H1 (cell line): ENCODE measurements at regions not wholly inside any gene's neighbourhood (a gene's known extent, or its start where the extent isn't known, plus 50 kb on each side); places are given as distances from the start of the nearest gene placed in this dataset.

Source experiments
- CTCF ChIA-PET: fragments of 300-600 bp; sonication (Branson Sonifier 250); formaldehyde crosslinking; loops from one replicate; lab custom pipeline; 2021; ENCODE audit not compliant: partially characterized antibody; lab: Charles Lee
- POLR2A ChIA-PET: fragments of 300-600 bp; sonication (Branson Sonifier 250); formaldehyde crosslinking; loops from one replicate; lab custom pipeline; 2021; ENCODE audit warnings: inconsistent platforms; ENCODE audit not compliant: partially characterized antibody; lab: Charles Lee
- DNase-seq, 2 experiments: peaks; one replicate each; pipeline versions ENCODE4 v3.0.0 to v3.0.0-alpha.2; 2010 to 2022; ENCODE audit warnings: low spot score in 2 of 2, low read depth in 1 of 2, mixed read lengths in 1 of 2
- FAIRE-seq: peaks from 2 replicates; lab custom pipeline; 2011; peaks lifted over from hg19 to GRCh38; lab: Jason Lieb, UNC
- H2AFZ ChIP-seq: 2 replicates; pipeline ENCODE4 v1.8.1; 2012; ENCODE audit warnings: low read length, inconsistent platforms
- H2AK5ac ChIP-seq: 2 replicates; pipeline ENCODE4 v1.6.1; 2013; ENCODE audit warnings: low read depth, low read length
- H2BK120ac ChIP-seq: replicated peaks from 2 replicates; pipeline ENCODE3; 2013; ENCODE audit warnings: low read depth, low read length, inconsistent platforms
- H2BK12ac ChIP-seq: 2 replicates; pipeline ENCODE4 v1.6.1; 2013; ENCODE audit warnings: low read depth, low read length
- H2BK15ac ChIP-seq: 2 replicates; pipeline ENCODE4 v1.6.1; 2013; ENCODE audit warnings: low read length
- H2BK20ac ChIP-seq: 2 replicates; pipeline ENCODE4 v1.6.1; 2013; ENCODE audit warnings: low read length
- H2BK5ac ChIP-seq: 2 replicates; pipeline ENCODE4 v1.6.1; 2013; ENCODE audit warnings: low read depth, low read length
- H3K14ac ChIP-seq: 2 replicates; pipeline ENCODE4 v1.6.1; 2013; ENCODE audit warnings: inconsistent platforms; ENCODE audit not compliant: insufficient read length
- H3K18ac ChIP-seq: 2 replicates; pipeline ENCODE4 v1.6.1; 2013; ENCODE audit warnings: low read length; ENCODE audit errors: extremely low read depth
- H3K23ac ChIP-seq: 2 replicates; pipeline ENCODE4 v1.6.1; 2013; ENCODE audit warnings: inconsistent platforms; ENCODE audit not compliant: insufficient read length
- H3K23me2 ChIP-seq: 2 replicates; pipeline ENCODE4 v1.6.1; 2013; ENCODE audit warnings: low read depth, low read length
- H3K27ac ChIP-seq: 2 replicates; pipeline ENCODE4 v1.6.1; 2011; ENCODE audit warnings: low read depth, low read length, inconsistent platforms
- H3K27me3 ChIP-seq, 4 experiments: replicated peaks in 1 of 4; 1 replicate in 1 of 4; 2 replicates in 3 of 4; pipeline versions ENCODE4 v1.6.1 to v1.8.1; 2011 to 2013; ENCODE audit warnings: low read length in 3 of 4, mild to moderate bottlenecking in 3 of 4, inconsistent platforms in 2 of 4, mixed read lengths in 2 of 4, moderate library complexity in 1 of 4; ENCODE audit not compliant: control insufficient read depth in 3 of 4, insufficient read depth in 3 of 4; ENCODE audit errors: extremely low read depth in 1 of 4
- H3K36me3 ChIP-seq, 4 experiments: 2 replicates each; pipeline versions ENCODE4 v1.6.1 to v1.8.1; 2011 to 2013; ENCODE audit warnings: mild to moderate bottlenecking in 4 of 4, low read length in 3 of 4, moderate library complexity in 2 of 4, control low read depth in 1 of 4, inconsistent platforms in 1 of 4; ENCODE audit not compliant: insufficient read depth in 4 of 4, control insufficient read depth in 2 of 4
- H3K4ac ChIP-seq: replicated peaks from 2 replicates; pipeline ENCODE3; 2013; ENCODE audit warnings: low read length, low read depth, mixed read lengths, inconsistent platforms; ENCODE audit not compliant: insufficient read length
- H3K4me1 ChIP-seq, 4 experiments: replicated peaks in 1 of 4; 1 replicate in 1 of 4; 2 replicates in 3 of 4; pipeline versions ENCODE4 v1.6.1 to v1.8.1; 2011 to 2013; ENCODE audit warnings: low read length in 3 of 4, inconsistent platforms in 2 of 4, mixed read lengths in 1 of 4; ENCODE audit not compliant: insufficient read depth in 4 of 4, control insufficient read depth in 3 of 4
- H3K4me2 ChIP-seq, 2 experiments: 2 replicates each; pipeline versions ENCODE4 v1.6.1 to v1.8.1; 2011 to 2013; ENCODE audit warnings: low read depth in 2 of 2, low read length in 2 of 2, control low read depth in 1 of 2, inconsistent platforms in 1 of 2, mild to moderate bottlenecking in 1 of 2; ENCODE audit not compliant: insufficient read depth in 1 of 2
- H3K4me3 ChIP-seq, 4 experiments: fragments of 200-600, 300-600 bp in 1 of 4; sonication (generic), shearing (Covaris generic), sonication (Bioruptor Twin) in 1 of 4; 2 replicates each; pipeline versions ENCODE4 v1.5.1 to v1.8.1; 2011 to 2016; ENCODE audit warnings: low read length in 4 of 4, low read depth in 3 of 4, control low read depth in 2 of 4, inconsistent platforms in 2 of 4, mild to moderate bottlenecking in 2 of 4, mixed read lengths in 1 of 4, moderate library complexity in 1 of 4; ENCODE audit not compliant: insufficient read depth in 2 of 4; ENCODE audit errors: extremely low read depth in 1 of 4
- H3K56ac ChIP-seq: replicated peaks from 2 replicates; pipeline ENCODE3; 2013; ENCODE audit warnings: low read depth, mild to moderate bottlenecking, mixed read lengths, low read length, inconsistent platforms; ENCODE audit not compliant: insufficient read length
- H3K79me1 ChIP-seq: 2 replicates; pipeline ENCODE4 v1.6.1; 2013; ENCODE audit warnings: low read depth, low read length, control low read depth
- H3K79me2 ChIP-seq, 2 experiments: 2 replicates each; pipeline versions ENCODE4 v1.6.1 to v1.8.1; 2012 to 2013; ENCODE audit warnings: low read length in 2 of 2, mild to moderate bottlenecking in 2 of 2, inconsistent platforms in 1 of 2; ENCODE audit not compliant: insufficient read depth in 2 of 2, control insufficient read depth in 1 of 2
- H3K9ac ChIP-seq, 4 experiments: replicated peaks in 1 of 4; 1 replicate in 1 of 4; 2 replicates in 3 of 4; pipeline versions ENCODE4 v1.6.1 to v1.8.1; 2011 to 2013; ENCODE audit warnings: low read depth in 3 of 4, low read length in 3 of 4, control low read depth in 2 of 4, mild to moderate bottlenecking in 2 of 4, moderate library complexity in 2 of 4, inconsistent platforms in 1 of 4; ENCODE audit errors: extremely low read depth in 1 of 4
- H3K9me3 ChIP-seq, 2 experiments: 2 replicates each; pipeline versions ENCODE4 v1.6.1 to v1.8.1; 2012 to 2013; ENCODE audit warnings: mild to moderate bottlenecking in 2 of 2, moderate library complexity in 2 of 2, control low read depth in 1 of 2, inconsistent platforms in 1 of 2, low read depth in 1 of 2, low read length in 1 of 2, mixed read lengths in 1 of 2; ENCODE audit not compliant: insufficient read depth in 2 of 2
- H4K20me1 ChIP-seq, 2 experiments: replicated peaks in 1 of 2; 2 replicates each; pipeline versions ENCODE3 to v1.8.1; 2011 to 2013; ENCODE audit warnings: inconsistent platforms in 2 of 2, low read length in 2 of 2, mild to moderate bottlenecking in 1 of 2; ENCODE audit not compliant: insufficient read depth in 2 of 2, control insufficient read depth in 1 of 2
- H4K5ac ChIP-seq: 2 replicates; pipeline ENCODE4 v1.6.1; 2013; ENCODE audit warnings: low read length, low read depth, mixed read lengths, inconsistent platforms; ENCODE audit not compliant: insufficient read length
- H4K8ac ChIP-seq: 2 replicates; pipeline ENCODE4 v1.8.0; 2013; ENCODE audit warnings: mild to moderate bottlenecking, moderate library complexity, low read length, inconsistent platforms; ENCODE audit not compliant: insufficient read depth; ENCODE audit errors: extremely low read depth
- H4K91ac ChIP-seq: replicated peaks from 2 replicates; pipeline ENCODE3; 2013; ENCODE audit warnings: low read length, mixed read lengths, inconsistent platforms; ENCODE audit not compliant: insufficient read length
- BACH1 ChIP-seq: IDR thresholded peaks from 2 replicates; pipeline ENCODE4 v1.6.1; 2012; ENCODE audit warnings: low read length, improper control_type of control experiment
- CBX8 ChIP-seq: fragments of 300-800, 300-1000 bp; sonication (generic); IDR thresholded peaks from 2 replicates; pipeline ENCODE4 v1.7.1; 2016; ENCODE audit warnings: low read depth, low read length, borderline replicate concordance
- CEBPB ChIP-seq: IDR thresholded peaks from 2 replicates; pipeline ENCODE4 v1.6.1; 2012; ENCODE audit warnings: low read depth, low read length
- CREB1 ChIP-seq: IDR thresholded peaks from 2 replicates; pipeline ENCODE4 v1.6.1; 2012; ENCODE audit warnings: inconsistent platforms
- CTCF ChIP-seq, 3 experiments: IDR thresholded peaks; 1 replicate in 2 of 3; 2 replicates in 1 of 3; pipeline versions ENCODE4 v1.5.1 to v1.6.1; 2011; ENCODE audit warnings: low read length in 3 of 3, mild to moderate bottlenecking in 3 of 3, inconsistent platforms in 2 of 3, low read depth in 1 of 3, moderate library complexity in 1 of 3; ENCODE audit not compliant: insufficient read depth in 1 of 3; ENCODE audit errors: control extremely low read depth in 1 of 3
- HDAC2 ChIP-seq, 2 experiments: fragments of 300-600 bp in 1 of 2; sonication (generic) in 1 of 2; IDR thresholded peaks; 2 replicates each; pipeline ENCODE4 v1.6.1; 2011 to 2012; ENCODE audit warnings: low read depth in 2 of 2, low read length in 2 of 2, mild to moderate bottlenecking in 2 of 2, moderate library complexity in 2 of 2, borderline replicate concordance in 1 of 2, inconsistent platforms in 1 of 2
- HDAC6 ChIP-seq: IDR thresholded peaks from one replicate; pipeline ENCODE4 v1.7.1; 2012; ENCODE audit warnings: low read depth, mild to moderate bottlenecking, inconsistent platforms, low read length, moderate library complexity
- RFX5 ChIP-seq: IDR thresholded peaks from 2 replicates; pipeline ENCODE4 v1.6.1; 2011; ENCODE audit warnings: low read depth, low read length, improper control_type of control experiment, borderline replicate concordance
- SIX5 ChIP-seq: IDR thresholded peaks from 2 replicates; pipeline ENCODE4 v1.6.1; 2011; ENCODE audit warnings: mild to moderate bottlenecking, low read depth, low read length
- TAF1 ChIP-seq: IDR thresholded peaks from 2 replicates; pipeline ENCODE4 v1.6.1; 2011; ENCODE audit warnings: mild to moderate bottlenecking, low read depth, low read length
- WGBS, 2 experiments: shearing (Covaris generic) in 1 of 2; methylation state at CpG; one replicate each; pipeline versions ENCODE4 v1.1.6 to v1.1.7; 2013 to 2015; ENCODE audit warnings: low lambda C conversion rate in 2 of 2, mixed read lengths in 2 of 2, inconsistent platforms in 1 of 2, low coverage in 1 of 2, missing lambda C conversion rate in 1 of 2; ENCODE audit not compliant: insufficient replicate concordance in 2 of 2, insufficient coverage in 1 of 2, insufficient read length in 1 of 2; ENCODE audit errors: extremely low coverage in 1 of 2, missing lambda C conversion rate in 1 of 2; 5-methylcytosine and 5-hydroxymethylcytosine counted together
- TF ChIP-seq, protein P1 (sequence below): IDR thresholded peaks from 2 replicates; pipeline ENCODE4 v1.6.1; 2012; ENCODE audit warnings: inconsistent platforms

GRCh38 chr16:59236804-59237458, 502.8 kb upstream of the GOT2 start:
- no peaks in the 10 kb centered on the region for H4K20me1 ChIP-seq
- no peak overlapping the region for H4K91ac ChIP-seq
- H2BK15ac ChIP-seq, result no peak overlapping the region
- H3K18ac ChIP-seq, result no peak overlapping the region; the same call in 1 of the 2 replicates
- no peaks in the 10 kb centered on the region for H3K79me2 ChIP-seq
- H3K56ac ChIP-seq, result no peak overlapping the region
- H3K14ac ChIP-seq, result no peak overlapping the region
- no peak overlapping the region for H3K4ac ChIP-seq
- peak overlapping the region in 1 of 2 experiments; percentile 21; a peak in 1 of 4 replicates for H3K4me2 ChIP-seq
- no peaks in the 10 kb centered on the region for H3K36me3 ChIP-seq
- H3K79me1 ChIP-seq, result no peaks in the 10 kb centered on the region
- CTCF ChIA-PET, result interaction anchor here (1.4 kb wide), 1 partner anchor 12 kb away, joined by 4 read pairs; no protein-coding TSS in a partner anchor
- FAIRE-seq, result no peak
- POLR2A ChIA-PET, result no interaction called here
- no peaks in the 10 kb centered on the region for H3K9me3 ChIP-seq
- H2BK20ac ChIP-seq, result no peak overlapping the region
- H3K9ac ChIP-seq, result no peak overlapping the region
- H4K8ac ChIP-seq, result no peak overlapping the region
- no peak overlapping the region for H2AFZ ChIP-seq
- H3K4me1 ChIP-seq, result peaks cover 0 to 12% (median 3%) of the 10 kb centered on the region in 4 experiments; a peak in 2 of 7 replicates
- H3K4me3 ChIP-seq, result peak overlapping the region in 1 of 4 experiments; percentile 28; a peak in 1 of 8 replicates
- no peak overlapping the region for H2BK120ac ChIP-seq
- H3K27ac ChIP-seq, result no peak overlapping the region
- H4K5ac ChIP-seq, result no peak overlapping the region
- no peak overlapping the region for H2BK5ac ChIP-seq
- no peak overlapping the region for H2AK5ac ChIP-seq
- H3K23me2 ChIP-seq, result no peaks in the 10 kb centered on the region
- DNase-seq, result peak in 1 of 2 experiments; percentile 15
- no peak overlapping the region for H3K23ac ChIP-seq
- 43% methylated on average over 4 of the region's 4 CpGs; no CpG with 5 or more reads in 1 of the 2 experiments for WGBS, 2 experiments
- no peak overlapping the region for H2BK12ac ChIP-seq
- H3K27me3 ChIP-seq, result no peaks in the 10 kb centered on the region
- TF ChIP-seq CREB1 (no peak), CBX8 (no peak), SIX5 (no peak), TAF1 (no peak), BACH1 (no peak), CEBPB (no peak), HDAC6 (no peak), CTCF (IDR thresholded peaks at IDR 0.05; ENCODE audit: control extremely low read depth in 1 of 3, insufficient read depth in 1 of 3, low read depth in 1 of 3, low read length in 3 of 3) (no peak), HDAC2 (IDR thresholded peaks at IDR 0.05; ENCODE audit: borderline replicate concordance in 1 of 2, low read depth in 2 of 2, low read length in 2 of 2) (0 out of 4 replicates have a peak, but pooled peaks of 1 of the 2 experiments have one; percentile 52), RFX5 (no peak)
- TF ChIP-seq, protein P1, sequence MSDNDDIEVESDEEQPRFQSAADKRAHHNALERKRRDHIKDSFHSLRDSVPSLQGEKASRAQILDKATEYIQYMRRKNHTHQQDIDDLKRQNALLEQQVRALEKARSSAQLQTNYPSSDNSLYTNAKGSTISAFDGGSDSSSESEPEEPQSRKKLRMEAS, result no peak
